MCF 10A (cell line): ENCODE measurements at regions not wholly inside any gene's neighbourhood (a gene's known extent, or its start where the extent isn't known, plus 50 kb on each side); places are given as distances from the start of the nearest gene placed in this dataset.

Experiments used
- BruUV-seq: library from RNA; stranded (reverse); fragments of 400-500 nt; replicated peaks from 2 replicates; lab custom pipeline; 2021; lab: Mats Ljungman, UMichigan
- CTCF ChIA-PET: fragments of 300-600 bp; sonication (Branson Sonifier 250); formaldehyde crosslinking; extraction: SDS; loops from one replicate; lab custom pipeline; 2021; ENCODE audit warnings: antibody characterized with exemption, inconsistent platforms; lab: Yijun Ruan, JAX
- POLR2A ChIA-PET: fragments of 300-600, 350-650 bp; sonication (Branson Sonifier 250); formaldehyde crosslinking; extraction: SDS; loops from one replicate; lab custom pipeline; 2020; ENCODE audit warnings: antibody characterized with exemption, inconsistent platforms; lab: Yijun Ruan, JAX
- DNase-seq: peaks from one replicate; pipeline ENCODE4 v3.0.0-alpha.2; 2018; ENCODE audit not compliant: unreplicated experiment
- H3K27ac Mint-ChIP-seq: one replicate; pipeline ENCODE4 v1.8.0; 2022; ENCODE audit warnings: mild to moderate bottlenecking, low read depth, mixed read lengths; ENCODE audit not compliant: unreplicated experiment
- H3K27me3 Mint-ChIP-seq: one replicate; pipeline ENCODE4 v1.8.0; 2022; ENCODE audit warnings: mixed read lengths; ENCODE audit not compliant: insufficient read depth, unreplicated experiment
- H3K36me3 Mint-ChIP-seq: one replicate; pipeline ENCODE4 v1.8.0; 2022; ENCODE audit warnings: mild to moderate bottlenecking, moderate library complexity, mixed read lengths; ENCODE audit not compliant: insufficient read depth, unreplicated experiment
- H3K4me1 Mint-ChIP-seq: one replicate; pipeline ENCODE4 v1.8.0; 2022; ENCODE audit warnings: mixed read lengths; ENCODE audit not compliant: insufficient read depth, unreplicated experiment
- H3K4me3 Mint-ChIP-seq: one replicate; pipeline ENCODE4 v1.8.0; 2022; ENCODE audit warnings: mild to moderate bottlenecking, moderate library complexity, mixed read lengths; ENCODE audit not compliant: unreplicated experiment
- H3K9me3 Mint-ChIP-seq: one replicate; pipeline ENCODE4 v1.8.0; 2022; ENCODE audit warnings: mixed read lengths; ENCODE audit not compliant: unreplicated experiment
- intact Hi-C: fragments of 100-400 bp; cut with micrococcal nuclease; formaldehyde crosslinking; loops from 2 replicates; pipeline ENCODE4 v1.14.1; 2022
- TF ChIP-seq, protein P1 (sequence below): fragments of 200-600 bp; IDR thresholded peaks from one replicate; pipeline ENCODE4 v1.8.0; 2022; ENCODE audit warnings: antibody characterized with exemption, mild to moderate bottlenecking; ENCODE audit not compliant: unreplicated experiment

DNA sequence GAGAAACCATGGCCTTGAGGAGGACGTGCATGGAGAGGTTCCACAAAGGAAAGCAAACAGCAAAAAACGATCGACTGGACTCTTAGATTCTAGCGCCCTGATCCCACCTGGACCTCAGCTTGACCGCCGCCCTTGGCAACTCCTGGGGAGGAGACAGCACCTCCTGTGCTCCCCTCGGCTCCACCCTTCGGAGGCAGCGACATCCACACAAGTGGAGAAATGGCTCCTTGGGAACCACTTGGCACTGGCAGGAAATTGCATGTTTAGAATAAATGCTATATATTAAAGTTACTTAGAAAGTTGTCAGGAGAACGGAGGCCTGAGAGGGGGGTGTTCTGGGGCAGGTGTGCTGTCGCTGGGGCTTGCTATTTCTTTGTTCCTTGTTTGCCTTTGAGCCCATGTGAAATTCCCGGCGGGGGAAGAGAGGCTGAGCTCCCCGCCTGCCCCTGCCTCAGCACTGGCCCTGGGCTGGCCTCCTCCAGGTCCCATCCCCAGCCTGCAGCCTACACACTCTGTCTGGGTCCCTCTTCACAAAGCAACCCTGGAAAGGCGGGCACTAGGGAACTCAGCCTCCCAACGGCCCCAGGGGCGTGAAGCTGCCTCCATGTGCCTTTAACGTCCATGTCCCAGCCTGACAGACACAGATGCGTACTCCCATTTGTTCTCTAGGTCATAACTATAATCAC, 395.3 kb downstream of the BRD1 start:
- Mint-ChIP-seq H3K4me1 (no peaks in the 10 kb centered on the region), H3K4me3 (no peak overlapping the region), H3K27me3 (no peaks in the 10 kb centered on the region), H3K27ac (no peak overlapping the region), H3K9me3 (peaks cover 16% of the 10 kb centered on the region), H3K36me3 (no peaks in the 10 kb centered on the region)
- BruUV-seq, result no TSS peak
- POLR2A ChIA-PET, result no interaction called here
- intact Hi-C loops, result no loop called here
- TF ChIP-seq, protein P1, sequence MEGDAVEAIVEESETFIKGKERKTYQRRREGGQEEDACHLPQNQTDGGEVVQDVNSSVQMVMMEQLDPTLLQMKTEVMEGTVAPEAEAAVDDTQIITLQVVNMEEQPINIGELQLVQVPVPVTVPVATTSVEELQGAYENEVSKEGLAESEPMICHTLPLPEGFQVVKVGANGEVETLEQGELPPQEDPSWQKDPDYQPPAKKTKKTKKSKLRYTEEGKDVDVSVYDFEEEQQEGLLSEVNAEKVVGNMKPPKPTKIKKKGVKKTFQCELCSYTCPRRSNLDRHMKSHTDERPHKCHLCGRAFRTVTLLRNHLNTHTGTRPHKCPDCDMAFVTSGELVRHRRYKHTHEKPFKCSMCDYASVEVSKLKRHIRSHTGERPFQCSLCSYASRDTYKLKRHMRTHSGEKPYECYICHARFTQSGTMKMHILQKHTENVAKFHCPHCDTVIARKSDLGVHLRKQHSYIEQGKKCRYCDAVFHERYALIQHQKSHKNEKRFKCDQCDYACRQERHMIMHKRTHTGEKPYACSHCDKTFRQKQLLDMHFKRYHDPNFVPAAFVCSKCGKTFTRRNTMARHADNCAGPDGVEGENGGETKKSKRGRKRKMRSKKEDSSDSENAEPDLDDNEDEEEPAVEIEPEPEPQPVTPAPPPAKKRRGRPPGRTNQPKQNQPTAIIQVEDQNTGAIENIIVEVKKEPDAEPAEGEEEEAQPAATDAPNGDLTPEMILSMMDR, result no peak
- CTCF ChIA-PET, result no interaction called here
- DNase-seq, result no peak

DNA sequence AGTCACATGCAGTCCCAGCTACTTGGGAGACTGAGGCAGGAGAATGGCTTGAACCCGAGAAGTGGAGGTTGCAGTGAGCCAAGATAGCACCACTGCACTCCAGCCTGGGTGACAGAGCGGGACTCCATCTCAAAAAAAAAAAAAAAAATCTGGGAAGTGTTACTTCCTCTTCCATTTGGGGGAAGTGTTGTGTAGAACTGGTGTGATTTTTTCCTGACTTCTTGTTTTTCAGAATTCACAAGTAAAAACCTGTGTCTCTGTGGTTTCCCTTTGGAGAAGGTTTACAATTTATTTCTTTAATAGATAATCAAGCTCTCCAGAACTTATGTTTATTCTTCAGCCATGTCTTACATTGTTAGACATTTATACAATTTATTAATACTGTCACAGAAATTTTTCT, 396.1 kb downstream of the BRD1 start:
- TF ChIP-seq, protein P1, result no peak
- Mint-ChIP-seq H3K9me3 (peaks cover 11% of the 10 kb centered on the region), H3K27me3 (no peaks in the 10 kb centered on the region), H3K36me3 (no peaks in the 10 kb centered on the region), H3K4me3 (no peak overlapping the region), H3K27ac (no peak overlapping the region), H3K4me1 (no peaks in the 10 kb centered on the region)
- ChIA-PET POLR2A (no interaction called here), CTCF (no interaction called here)
- intact Hi-C loops, result no loop called here
- DNase-seq, result no peak
- no TSS peak for BruUV-seq

DNA sequence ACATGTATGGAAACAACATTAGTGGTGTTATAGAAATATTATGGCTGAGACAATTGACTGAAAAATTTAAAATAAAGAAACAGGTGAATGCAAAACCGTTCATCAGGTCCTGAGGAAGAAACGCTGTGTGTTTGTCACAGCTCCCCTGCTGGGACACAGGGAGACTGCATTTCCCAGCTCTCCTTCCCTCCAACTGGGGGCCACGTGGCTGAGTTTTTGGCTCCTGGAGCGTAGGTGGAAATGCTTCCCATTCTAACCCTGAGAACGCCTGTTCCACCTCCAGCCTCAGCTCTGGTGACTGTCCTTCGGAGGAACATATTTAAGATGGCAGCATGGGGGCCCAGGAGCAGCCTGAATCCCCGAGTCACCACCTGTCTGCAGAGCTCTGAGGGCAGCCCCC, 398.6 kb downstream of the BRD1 start:
- intact Hi-C loops, result no loop called here
- peaks cover 9% of the 10 kb centered on the region for H3K9me3 Mint-ChIP-seq
- POLR2A ChIA-PET, result no interaction called here
- no peak overlapping the region for H3K4me3 Mint-ChIP-seq
- no TSS peak for BruUV-seq
- CTCF ChIA-PET, result no interaction called here
- no peak overlapping the region for H3K27ac Mint-ChIP-seq
- DNase-seq, result no peak
- no peaks in the 10 kb centered on the region for H3K27me3 Mint-ChIP-seq
- TF ChIP-seq, protein P1, result no peak
- H3K36me3 Mint-ChIP-seq, result no peaks in the 10 kb centered on the region
- no peaks in the 10 kb centered on the region for H3K4me1 Mint-ChIP-seq

DNA sequence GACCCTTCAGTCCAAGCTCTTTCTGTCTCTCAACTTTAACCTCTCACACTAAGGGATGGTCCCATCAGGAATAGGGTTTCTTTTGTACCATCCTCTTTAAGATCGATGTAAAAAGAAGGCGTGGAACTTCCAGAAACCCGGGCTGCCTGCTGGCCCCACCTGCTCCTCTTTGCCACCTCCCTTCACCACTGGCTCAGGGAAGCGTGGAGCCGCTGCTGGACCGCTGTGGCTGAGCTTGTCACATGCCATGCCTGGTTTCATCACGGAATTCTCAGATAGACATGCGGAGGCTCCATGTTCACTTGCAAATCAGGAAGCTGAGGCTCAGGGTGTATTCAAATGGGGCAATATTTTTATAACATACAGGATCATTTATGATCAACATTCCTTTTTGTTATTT, 399.7 kb downstream of the BRD1 start:
- TF ChIP-seq, protein P1, result no peak
- Mint-ChIP-seq H3K4me1 (no peaks in the 10 kb centered on the region), H3K9me3 (peaks cover 14% of the 10 kb centered on the region), H3K27me3 (no peaks in the 10 kb centered on the region), H3K36me3 (no peaks in the 10 kb centered on the region), H3K4me3 (no peak overlapping the region), H3K27ac (no peak overlapping the region)
- intact Hi-C loops, result no loop called here
- POLR2A ChIA-PET, result interaction anchor here (0.7 kb wide), 1 partner anchor 436 kb away, joined by 3 read pairs; no protein-coding TSS in a partner anchor
- CTCF ChIA-PET, result no interaction called here
- no peak for DNase-seq
- BruUV-seq, result no TSS peak
